Fibroblast of skin of scalp (primary cell): ENCODE measurements at regions not wholly inside any gene's neighbourhood (a gene's known extent, or its start where the extent isn't known, plus 50 kb on each side); places are given as distances from the start of the nearest gene placed in this dataset.

Source experiments
- DNase-seq: peaks from one replicate; pipeline ENCODE4 v3.0.0-alpha.2; 2013

- no peak for DNase-seq
Measured at GRCh38 chr6:105487040-105487790, 84.3 kb upstream of the PREP start.

DNA sequence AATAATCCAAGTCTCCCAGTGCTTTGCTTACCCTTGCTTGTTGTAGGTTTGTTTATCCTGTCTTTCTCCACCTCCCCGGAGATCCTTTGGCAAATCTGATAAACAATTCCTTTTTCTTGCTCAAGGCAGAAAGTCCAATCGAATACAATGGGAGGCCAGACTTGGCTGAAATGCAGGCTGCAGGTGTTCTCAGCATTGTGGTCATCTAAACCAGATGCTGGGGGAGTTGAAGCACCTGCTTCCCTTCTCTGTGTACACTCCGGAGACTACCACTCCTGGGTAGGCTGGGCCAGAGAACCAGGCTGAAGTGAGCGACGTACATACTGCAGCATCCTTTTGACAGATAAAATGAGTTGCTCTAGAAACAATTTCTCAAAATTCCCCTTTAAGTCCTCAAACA is 82.6 kb upstream of the PREP start:
- DNase-seq: no peak

GRCh38 chr6:105484238-105485161 is 81.6 kb upstream of the PREP start:
- DNase-seq: peak; percentile 59

DNA sequence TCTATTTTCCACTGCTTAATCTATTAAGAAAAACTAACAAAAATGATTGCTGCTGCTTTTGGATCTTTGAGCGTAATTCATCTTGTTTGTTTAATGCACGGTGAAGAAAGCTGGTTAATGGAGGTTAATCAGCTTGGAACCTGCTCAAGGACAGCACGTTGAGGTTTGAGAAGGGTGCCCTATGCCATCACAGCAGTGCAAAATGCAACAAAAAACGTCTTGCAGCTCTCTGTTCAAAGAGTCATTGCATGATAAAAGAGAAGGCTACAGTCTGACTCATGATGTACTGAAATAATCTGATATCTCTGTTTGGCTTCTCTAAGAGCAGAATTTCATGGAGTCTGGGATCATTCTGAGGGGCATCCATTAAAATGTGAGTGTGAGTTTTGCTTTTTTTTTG is 80.6 kb upstream of the PREP start:
- DNase-seq: peak; percentile 14

DNA sequence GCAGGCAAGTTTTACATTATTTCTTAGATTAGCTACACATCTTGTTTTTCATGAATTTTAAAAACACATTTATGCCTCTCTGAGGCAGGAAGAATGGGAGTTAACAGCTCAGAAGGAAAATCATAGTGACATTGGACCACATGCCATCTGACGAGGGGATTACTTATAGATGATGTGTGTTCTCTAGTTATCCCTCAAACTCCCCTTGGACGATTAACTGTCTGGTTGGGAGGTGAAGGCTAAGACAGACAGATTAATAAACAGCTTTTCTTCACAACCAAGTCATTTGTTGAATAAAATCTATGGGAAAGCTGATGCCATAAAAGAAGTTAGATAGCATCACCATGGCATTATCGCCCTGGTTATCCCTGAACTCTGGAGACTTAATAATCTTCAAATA is 80.0 kb upstream of the PREP start:
- no peak for DNase-seq

GRCh38 chr6:105482227-105482844 is 79.5 kb upstream of the PREP start:
- peak; percentile 80 for DNase-seq

GRCh38 chr6:105476978-105477377 is 74.1 kb upstream of the PREP start:
- no peak for DNase-seq

GRCh38 chr6:105474234-105474633 is 71.4 kb upstream of the PREP start:
- DNase-seq: no peak

- no peak for DNase-seq
Measured at GRCh38 chr6:105469946-105470345, 67.1 kb upstream of the PREP start.

DNA sequence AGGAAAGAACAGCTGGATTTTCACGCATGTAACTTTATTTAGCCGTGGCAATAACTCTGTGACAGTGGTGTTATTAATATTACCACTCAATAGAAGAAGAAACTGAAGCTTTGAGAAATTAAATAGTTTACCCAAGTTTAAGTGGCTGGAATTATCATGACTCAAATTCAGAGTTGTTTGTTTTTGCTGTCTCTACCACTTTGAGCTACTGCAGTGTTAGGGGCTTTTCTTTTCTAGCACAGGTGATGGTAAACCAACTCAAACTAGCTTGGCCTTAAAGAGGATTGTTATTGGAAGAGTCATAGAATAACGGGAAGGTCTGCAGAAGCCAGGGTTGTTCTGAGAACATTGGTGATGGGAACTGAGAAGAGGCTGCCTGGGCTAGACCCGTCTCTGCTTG is 66.0 kb upstream of the PREP start:
- DNase-seq: no peak

DNA sequence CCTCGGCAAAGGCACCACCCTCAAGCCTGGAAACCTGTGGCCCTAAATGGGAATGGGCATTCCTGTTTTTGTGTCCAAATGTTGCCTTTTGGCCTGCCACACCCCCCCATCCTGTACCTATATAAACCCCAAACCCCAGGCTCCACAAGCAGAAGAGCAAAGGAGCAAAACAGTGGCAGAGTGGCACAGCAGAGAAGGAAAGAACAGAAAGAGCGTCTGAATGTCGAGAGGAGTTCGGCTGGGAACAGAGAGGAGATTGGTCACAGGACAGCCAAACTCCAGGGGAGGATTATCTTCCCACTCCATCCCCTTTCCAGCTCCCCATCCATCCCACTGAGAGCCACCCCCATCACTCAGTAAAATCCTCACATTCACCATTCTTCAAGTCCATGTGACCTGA is 58.0 kb upstream of the PREP start:
- no peak for DNase-seq

- peak; percentile 8 for DNase-seq
Measured at GRCh38 chr6:105459864-105460263, 57.0 kb upstream of the PREP start.

DNA sequence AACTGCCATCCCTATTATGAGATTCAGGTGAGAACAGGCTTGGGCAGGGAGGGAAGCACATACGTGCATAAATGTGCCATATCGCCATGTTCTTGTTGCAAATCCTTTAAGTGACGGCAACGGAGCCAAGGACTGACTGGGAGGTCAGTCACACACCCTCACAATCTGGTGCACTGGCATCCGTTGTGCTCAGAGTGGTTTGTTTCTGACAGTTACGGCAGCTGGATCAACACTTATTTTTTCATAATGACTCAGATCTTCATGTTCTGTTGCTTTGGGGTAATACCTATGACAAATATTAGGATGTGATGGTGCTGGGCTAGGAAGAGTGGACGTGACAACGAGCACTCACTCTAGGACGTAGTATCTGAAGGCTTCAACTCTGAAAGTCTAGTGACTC is 56.2 kb upstream of the PREP start:
- DNase-seq: no peak

DNA sequence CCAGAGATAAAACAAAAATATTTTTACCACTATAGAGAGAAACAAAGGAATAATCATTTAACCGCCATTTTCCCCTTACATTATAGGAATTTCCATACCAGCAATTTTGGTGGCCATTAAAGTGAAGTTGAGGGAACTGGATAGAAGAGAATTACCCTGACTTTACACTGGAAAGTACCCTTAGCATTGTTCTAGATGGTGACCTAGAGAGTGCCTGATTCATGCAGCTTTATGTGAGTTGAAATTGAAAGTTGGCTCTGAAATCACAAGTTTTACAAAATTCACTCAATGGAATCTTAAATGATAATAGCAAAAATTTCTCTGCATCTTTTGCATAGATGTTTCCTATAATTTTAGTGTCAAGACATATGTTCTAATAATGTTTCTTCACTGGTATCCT is 55.7 kb upstream of the PREP start:
- no peak for DNase-seq

DNA sequence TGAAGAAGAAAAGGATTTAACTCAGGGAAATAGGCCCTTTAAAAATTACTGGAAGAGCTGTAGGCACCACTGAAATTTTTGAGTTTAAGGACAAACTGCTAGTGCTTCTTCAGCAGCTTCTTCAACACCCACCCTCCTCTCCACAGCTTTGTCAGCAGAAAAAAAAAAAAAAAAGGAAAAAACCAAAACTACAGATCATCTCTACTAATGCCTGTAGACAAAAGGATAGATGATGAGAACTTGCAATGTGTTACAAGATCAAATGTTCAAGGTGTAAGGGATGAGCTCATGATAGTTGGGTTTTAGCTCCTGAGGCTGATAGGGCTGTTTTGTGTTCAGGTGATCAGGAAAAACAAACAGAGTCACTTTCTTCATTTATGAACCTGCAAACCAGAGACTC is 55.2 kb upstream of the PREP start:
- DNase-seq: no peak

DNA sequence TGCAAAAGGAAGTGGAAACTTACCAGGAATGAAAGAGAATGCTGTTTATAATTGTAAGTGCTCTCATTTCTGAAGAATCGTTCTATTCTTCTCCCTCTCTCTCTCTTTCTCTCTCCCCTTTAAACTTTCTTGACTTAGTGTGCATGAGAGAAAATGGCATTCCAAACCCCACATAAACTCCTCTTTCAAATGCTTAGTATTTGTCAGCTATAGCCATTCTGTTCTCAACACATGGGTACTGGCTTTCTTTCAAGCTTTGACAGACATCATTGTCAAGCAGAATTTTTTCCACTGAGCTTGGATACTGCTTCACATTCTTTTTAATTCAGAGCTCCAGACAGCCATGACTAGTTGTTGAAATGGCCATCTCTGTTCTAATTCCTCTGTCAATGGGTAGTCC is 51.1 kb upstream of the PREP start:
- DNase-seq: no peak

DNA sequence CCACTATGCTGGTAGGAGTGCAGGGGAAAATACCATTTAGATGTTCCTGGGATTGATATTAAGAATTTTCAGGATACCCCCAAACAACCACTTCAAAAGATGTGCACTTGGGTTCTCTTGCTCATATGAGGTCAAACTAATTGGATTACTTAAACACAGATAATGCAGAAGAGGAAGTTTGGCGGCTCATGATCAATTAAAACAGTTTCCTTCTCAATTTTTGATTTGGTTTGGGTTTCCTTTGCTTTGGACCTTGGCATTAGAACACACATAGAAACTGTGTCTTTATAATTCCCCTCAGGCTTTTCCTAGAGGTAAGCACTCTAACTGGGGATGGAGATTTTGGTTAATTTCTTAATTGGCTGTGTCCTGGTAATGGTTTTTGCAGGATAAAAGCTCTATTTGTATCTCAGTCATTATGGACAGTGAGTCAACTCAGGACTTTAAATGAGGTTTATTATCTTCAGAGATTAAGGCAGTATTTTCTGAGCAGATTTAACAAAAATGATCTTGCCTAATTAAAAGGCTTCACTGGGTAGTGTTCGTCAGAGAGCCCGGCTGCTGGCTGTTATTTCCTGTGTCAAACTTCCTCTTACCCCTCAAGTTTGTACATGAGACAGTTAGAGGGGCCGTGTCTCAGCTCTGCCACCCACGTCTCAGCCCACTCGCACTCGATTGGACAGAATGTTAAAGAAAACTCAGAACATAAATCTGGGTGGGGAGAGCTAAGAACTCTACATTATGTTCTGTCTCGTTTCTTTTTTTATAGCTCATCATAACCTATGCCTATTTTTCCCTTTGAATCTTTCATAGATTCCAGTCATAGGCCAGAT is 50.3 kb upstream of the PREP start:
- no peak for DNase-seq
